Pancreas (tissue), 10 donors: ENCODE measurements at regions not wholly inside any gene's neighbourhood (a gene's known extent, or its start where the extent isn't known, plus 50 kb on each side); places are given as distances from the start of the nearest gene placed in this dataset.
A peak's percentile ranks its signal among the peaks of the same experiment; 100 is the strongest.

Experiments
- ATAC-seq, 4 donors: fragments of 200-7000 bp; cut with Tn5 transposase; one replicate each; pipeline versions ENCODE4 v1.8.0 to v1.9.1; 2020; ENCODE audit warnings: mild to moderate bottlenecking in 4 of 4, moderate library complexity in 4 of 4
- DNase-seq, 6 donors: peaks; one replicate each; pipeline ENCODE4 v3.0.0-alpha.2; 2020
- FAIRE-seq: peaks from 2 replicates; lab custom pipeline; 2012; peaks lifted over from hg19 to GRCh38; lab: Jason Lieb, UNC
- H3K27ac ChIP-seq, 4 donors: fragments of 200-600 bp; sonication (generic); 1 replicate in 3 of 4; 2 replicates in 1 of 4; pipeline versions ENCODE4 v1.5.0 to v1.8.0; 2020
- H3K27me3 ChIP-seq, 4 donors: fragments of 200-600 bp; one replicate each; pipeline ENCODE4 v1.8.0; 2021
- H3K36me3 ChIP-seq, 3 donors: fragments of 200-600 bp; sonication (generic) in 1 of 3; one replicate each; pipeline versions ENCODE4 v1.5.0 to v1.8.0; 2020 to 2021
- H3K4me1 ChIP-seq, 3 donors: fragments of 200-600 bp; one replicate each; pipeline ENCODE4 v1.8.0; 2021
- H3K4me3 ChIP-seq, 4 donors: fragments of 200-600 bp; sonication (generic) in 2 of 4; one replicate each; pipeline versions ENCODE4 v1.5.0 to v1.8.0; 2020 to 2021
- H3K9me3 ChIP-seq, 4 donors: fragments of 200-600 bp; one replicate each; pipeline ENCODE4 v1.8.0; 2021
- CTCF ChIP-seq, 4 donors: fragments of 200-600 bp; sonication (generic) in 3 of 4; IDR thresholded peaks; one replicate each; pipeline versions ENCODE4 v1.5.0 to v1.8.0; 2021; ENCODE audit warnings: antibody characterized with exemption in 4 of 4
- WGBS, 2 donors: extraction: QIAGEN DNeasy Blood & Tissue Kit; methylation state at CpG; one replicate each; pipeline ENCODE4 v1.1.7; 2013; 5-methylcytosine and 5-hydroxymethylcytosine counted together
- intact Hi-C, 3 donors: fragments of 100-400 bp; cut with DNase I; formaldehyde crosslinking; loops; one replicate each; pipeline versions ENCODE4 v1.11.1 to v1.14.2; 2022
- donor health status: healthy with polysubstance abuse.
- donor health status: DM: no; HTN: no; CAD: no; lungs with moderate emphysema.
- donor health status: DM: no; HTN: no; CAD: no.
- donor health status: control.
- donor health status: control.
- donor health status: Bipolar disorder and iron deficiency.
- donor health status: DM: yes; HTN: yes; CAD: no.
- donor health status: DM: no; HTN: no; CAD: no.
- donor health status: DM: no; HTN: no; CAD: no.
- donor health status: DM: yes; HTN: yes; CAD: no.

GRCh38 chr20:22350624-22351023 lies 233.7 kb downstream of the FOXA2 start:
- no peak overlapping the region for H3K27ac ChIP-seq
- no peaks in the 10 kb centered on the region for H3K27me3 ChIP-seq
- H3K9me3 ChIP-seq, result no peaks in the 10 kb centered on the region
- DNase-seq (no peak), ATAC-seq (no peak), FAIRE-seq (no peak)
- no peaks in the 10 kb centered on the region for H3K4me1 ChIP-seq
- TF ChIP-seq CTCF (IDR thresholded peaks at IDR 0.05), result no peak
- no peaks in the 10 kb centered on the region for H3K36me3 ChIP-seq
- intact Hi-C loops, result no loop called here
- 70 to 83% methylated on average over 4 of the region's 4 CpGs for WGBS, 2 donors
- H3K4me3 ChIP-seq, result no peak overlapping the region

- Histone ChIP-seq H3K4me3 (no peak overlapping the region), H3K9me3 (no peaks in the 10 kb centered on the region), H3K27me3 (no peaks in the 10 kb centered on the region), H3K4me1 (no peaks in the 10 kb centered on the region), H3K36me3 (no peaks in the 10 kb centered on the region), H3K27ac (no peak overlapping the region)
- no peak for FAIRE-seq
- no peak for TF ChIP-seq CTCF (IDR thresholded peaks at IDR 0.05)
- no peak for DNase-seq
- WGBS, 2 donors, result 34% methylated on average over 4 of the region's 4 CpGs
- intact Hi-C loops, result loop anchor here in 1 of 3 donors (10.0 kb wide), 1 partner anchor 247 kb away; no protein-coding TSS in a partner anchor
- no peak for ATAC-seq
Measured at GRCh38 chr20:22348010-22348409, 236.4 kb downstream of the FOXA2 start.

GRCh38 chr20:22346716-22347115 lies 237.7 kb downstream of the FOXA2 start:
- H3K36me3 ChIP-seq, result no peaks in the 10 kb centered on the region
- H3K4me1 ChIP-seq, result no peaks in the 10 kb centered on the region
- no peak overlapping the region for H3K27ac ChIP-seq
- no peak for FAIRE-seq
- no peak for TF ChIP-seq CTCF (IDR thresholded peaks at IDR 0.05)
- no peaks in the 10 kb centered on the region for H3K27me3 ChIP-seq
- 49 to 56% methylated on average over 4 of the region's 4 CpGs for WGBS, 2 donors
- ATAC-seq, result no peak
- intact Hi-C loops, result loop anchor here in 1 of 3 donors (10.0 kb wide), 1 partner anchor 248 kb away; no protein-coding TSS in a partner anchor
- no peaks in the 10 kb centered on the region for H3K9me3 ChIP-seq
- no peak overlapping the region for H3K4me3 ChIP-seq
- no peak for DNase-seq

- no peaks in the 10 kb centered on the region for H3K9me3 ChIP-seq
- intact Hi-C loops, result loop anchor here in 2 of 3 donors (5.0 to 10.0 kb wide), 2 partner anchors 244 to 251 kb away; no protein-coding TSS in a partner anchor
- no peak overlapping the region for H3K4me3 ChIP-seq
- H3K4me1 ChIP-seq, result no peaks in the 10 kb centered on the region
- FAIRE-seq, result no peak
- 92 to 95% methylated on average over 29 of the region's 29 CpGs for WGBS, 2 donors
- no peak for TF ChIP-seq CTCF (IDR thresholded peaks at IDR 0.05)
- peak in 1 of 6 donors; percentile 27 for DNase-seq
- H3K36me3 ChIP-seq, result no peaks in the 10 kb centered on the region
- no peak for ATAC-seq
- H3K27ac ChIP-seq, result no peak overlapping the region
- H3K27me3 ChIP-seq, result no peaks in the 10 kb centered on the region
Measured at GRCh38 chr20:22343612-22344011, 240.8 kb downstream of the FOXA2 start.

- FAIRE-seq (no peak), DNase-seq (no peak), ATAC-seq (no peak)
- Histone ChIP-seq H3K27ac (no peak overlapping the region), H3K4me3 (no peak overlapping the region), H3K4me1 (no peaks in the 10 kb centered on the region), H3K27me3 (no peaks in the 10 kb centered on the region), H3K36me3 (no peaks in the 10 kb centered on the region), H3K9me3 (no peaks in the 10 kb centered on the region)
- no peak for TF ChIP-seq CTCF (IDR thresholded peaks at IDR 0.05)
- WGBS, 2 donors, result 65 to 70% methylated on average over 4 of the region's 4 CpGs
- intact Hi-C loops, result loop anchor here in 2 of 3 donors (5.0 to 10.0 kb wide), 2 partner anchors 245 to 252 kb away; no protein-coding TSS in a partner anchor
Measured at GRCh38 chr20:22342410-22342809, 242.0 kb downstream of the FOXA2 start.
